Activated CD8-positive, alpha-beta memory T cell treated with anti-CD3 and anti-CD28 coated beads for 36 hours (primary cell): ENCODE measurements at regions not wholly inside any gene's neighbourhood (a gene's known extent, or its start where the extent isn't known, plus 50 kb on each side); places are given as distances from the start of the nearest gene placed in this dataset.
"Not testable (repeated sequence)": the region's sequence is repeated elsewhere in the genome, so short reads cannot be mapped to it uniquely, and the experiment has no call there.

ENCODE experiments used
- CTCF ChIA-PET: fragments of 350-600 bp; sonication (Branson Sonifier 250); formaldehyde crosslinking; loops from one replicate; lab custom pipeline; 2021; ENCODE audit warnings: antibody characterized with exemption; lab: Charles Lee
- POLR2A ChIA-PET: fragments of 350-600 bp; sonication (Branson Sonifier 250); formaldehyde crosslinking; loops from one replicate; lab custom pipeline; 2021; ENCODE audit warnings: antibody characterized with exemption; lab: Charles Lee

DNA sequence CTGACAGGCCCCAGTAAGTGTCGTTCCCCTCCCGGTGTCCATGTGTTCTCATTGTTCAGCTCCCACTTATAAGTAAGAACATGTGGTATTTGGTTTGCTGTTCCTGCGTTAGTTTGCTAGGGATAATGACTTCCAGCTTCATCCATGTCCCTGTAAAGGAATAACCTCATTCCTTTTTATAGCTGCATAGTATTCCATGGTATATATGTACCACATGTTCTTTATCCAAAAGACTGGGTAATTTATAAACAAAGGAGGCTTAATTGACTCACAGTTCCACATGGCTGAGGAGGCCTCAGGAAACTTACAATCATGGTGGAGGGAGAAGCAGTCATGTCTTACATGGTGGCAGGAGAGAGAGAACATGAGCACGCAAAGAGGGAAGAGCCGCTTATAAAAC is 79.6 kb upstream of the CACUL1 start:
- POLR2A ChIA-PET, CTCF ChIA-PET: not testable (repeated sequence)

DNA sequence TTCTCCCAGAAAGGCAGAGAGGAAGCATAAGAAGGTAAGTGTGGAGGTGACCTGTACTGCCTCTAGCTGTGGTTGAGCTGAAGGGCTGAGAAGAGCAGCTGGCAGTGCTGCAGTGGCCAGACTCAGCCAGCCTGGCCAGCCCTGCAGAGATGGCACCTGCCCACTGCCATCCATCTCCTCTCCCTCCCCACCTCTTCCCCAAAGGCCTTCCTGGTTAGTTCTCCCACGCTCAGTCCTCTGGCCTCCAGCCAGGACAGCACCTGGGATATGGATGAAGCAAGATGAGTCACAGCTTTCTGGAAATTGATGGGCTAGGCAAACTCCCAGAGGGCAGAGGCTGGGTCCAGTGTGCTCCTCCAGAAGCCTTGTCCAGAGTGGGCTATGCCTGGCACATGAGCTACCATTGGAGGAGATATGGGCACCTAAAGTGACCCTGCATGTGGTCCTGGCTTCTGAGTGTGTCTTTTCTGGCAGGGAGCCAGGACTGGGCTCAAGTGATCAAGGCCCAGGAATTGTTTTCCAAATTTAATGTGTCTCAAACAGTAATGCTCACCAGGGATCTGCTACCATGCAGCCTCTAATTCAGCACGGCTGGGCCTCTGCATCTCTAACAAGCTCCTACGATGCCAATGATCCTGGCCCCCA is 81.0 kb upstream of the CACUL1 start:
- CTCF ChIA-PET: interaction anchor here (0.6 kb wide), 1 partner anchor 289 kb away, joined by 4 read pairs; no protein-coding TSS in a partner anchor
- POLR2A ChIA-PET: no interaction called here

DNA sequence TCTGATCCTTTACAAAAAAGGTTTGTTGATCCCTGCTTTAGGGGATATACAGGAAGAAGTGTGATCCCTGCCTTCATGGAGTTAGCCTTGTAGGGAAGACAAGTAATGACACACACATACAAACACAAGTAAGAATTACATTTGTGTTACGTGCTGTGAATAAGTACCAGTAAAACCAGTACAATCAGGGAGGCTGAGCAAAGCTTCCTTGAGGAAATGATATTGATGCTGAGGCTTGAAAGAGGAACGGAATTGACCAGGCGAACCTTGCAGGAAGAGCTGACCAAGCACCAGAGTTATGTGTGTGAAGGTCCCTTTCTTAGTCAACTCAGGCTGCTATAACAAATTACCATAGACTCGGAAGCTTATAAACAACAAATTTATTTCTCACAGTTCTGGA is 83.6 kb upstream of the CACUL1 start:
- ChIA-PET POLR2A (no interaction called here), CTCF (no interaction called here)

DNA sequence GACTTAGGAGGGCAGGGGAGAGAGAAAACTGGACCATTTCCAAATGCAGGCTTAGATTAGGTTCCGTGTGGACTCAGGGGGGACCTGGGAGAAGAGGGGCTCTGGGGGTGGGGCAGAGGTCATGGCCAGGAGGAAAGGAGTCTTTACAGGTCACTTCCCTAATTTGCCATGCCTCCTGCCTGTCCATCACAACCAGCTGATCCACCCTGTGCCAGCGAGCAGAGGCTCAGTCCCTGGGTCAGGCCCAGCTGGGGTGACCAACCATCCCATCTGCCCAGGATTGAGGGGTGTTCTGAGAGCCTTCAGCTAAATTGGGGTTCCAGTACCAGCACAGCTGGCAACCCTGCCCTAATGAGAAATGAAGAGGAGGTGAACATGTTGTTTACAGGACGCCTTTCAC is 84.6 kb upstream of the CACUL1 start:
- POLR2A ChIA-PET: no interaction called here
- CTCF ChIA-PET: no interaction called here

DNA sequence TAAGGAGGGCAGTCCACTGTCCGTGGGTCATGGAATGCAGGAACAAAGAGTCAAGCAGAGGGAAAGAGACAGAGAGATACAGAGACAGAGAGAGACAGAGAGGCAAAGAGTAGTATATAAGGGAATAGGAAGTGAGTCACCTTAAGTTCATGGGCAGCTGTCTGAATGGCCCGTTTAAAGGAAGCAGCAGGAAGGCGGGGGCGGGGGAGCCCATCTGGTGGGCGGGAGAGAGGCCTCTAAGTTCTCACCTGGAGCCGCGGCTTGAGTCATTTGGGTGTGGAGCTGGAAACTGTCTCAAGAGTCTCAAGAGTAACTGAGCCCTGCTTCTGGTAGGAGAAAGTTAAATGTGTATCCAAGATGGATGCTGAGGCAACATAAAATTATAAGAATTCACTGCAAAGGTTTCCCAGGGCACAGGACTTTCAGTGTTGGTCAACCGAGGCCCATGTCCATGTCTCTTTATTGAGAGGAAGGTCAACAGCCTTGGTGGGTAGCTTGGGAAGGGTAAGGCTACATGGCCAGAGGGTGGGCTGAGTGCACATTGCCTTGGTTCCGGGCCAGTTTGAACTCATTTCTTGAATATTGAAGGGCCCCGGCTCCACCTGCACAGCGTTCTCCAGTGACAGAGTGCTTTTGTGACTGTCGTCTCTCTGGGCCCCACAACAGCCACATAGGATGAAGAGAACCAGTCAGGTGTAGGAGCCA is 85.5 kb upstream of the CACUL1 start:
- CTCF ChIA-PET: no interaction called here
- POLR2A ChIA-PET: no interaction called here

DNA sequence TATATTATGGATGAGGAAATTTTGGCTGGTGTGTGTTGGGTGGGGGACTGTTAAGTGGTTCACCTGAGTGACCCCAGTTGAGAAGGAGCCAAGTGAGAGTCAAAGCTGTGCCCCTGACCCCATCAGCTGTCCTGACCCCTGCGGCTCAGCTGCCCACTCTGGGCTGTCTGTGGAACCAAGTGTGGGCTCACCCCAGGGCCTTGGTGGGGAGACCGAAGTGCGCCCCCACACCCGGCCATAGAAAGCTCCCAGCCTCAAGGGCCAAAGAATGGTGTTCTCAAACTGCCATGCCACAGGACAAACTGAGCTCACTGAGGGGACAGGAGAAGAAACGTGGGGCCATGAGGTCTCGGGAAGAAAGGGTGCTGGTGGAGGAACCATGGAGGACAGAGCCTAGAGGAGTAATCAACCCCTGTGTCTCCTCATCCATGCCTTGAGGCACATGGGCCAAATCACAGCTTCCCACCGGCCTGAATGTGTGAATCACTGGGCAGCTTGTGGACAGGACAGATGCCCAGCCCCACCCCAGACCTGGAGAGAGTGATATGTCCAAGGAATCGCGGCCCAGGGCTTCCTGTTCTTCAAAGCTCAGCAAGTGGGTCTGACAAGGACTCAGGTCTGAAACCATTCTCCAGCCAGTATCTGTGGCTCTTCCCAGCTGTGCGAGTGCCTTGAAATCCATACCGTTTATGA is 86.2 kb upstream of the CACUL1 start:
- CTCF ChIA-PET: no interaction called here

DNA sequence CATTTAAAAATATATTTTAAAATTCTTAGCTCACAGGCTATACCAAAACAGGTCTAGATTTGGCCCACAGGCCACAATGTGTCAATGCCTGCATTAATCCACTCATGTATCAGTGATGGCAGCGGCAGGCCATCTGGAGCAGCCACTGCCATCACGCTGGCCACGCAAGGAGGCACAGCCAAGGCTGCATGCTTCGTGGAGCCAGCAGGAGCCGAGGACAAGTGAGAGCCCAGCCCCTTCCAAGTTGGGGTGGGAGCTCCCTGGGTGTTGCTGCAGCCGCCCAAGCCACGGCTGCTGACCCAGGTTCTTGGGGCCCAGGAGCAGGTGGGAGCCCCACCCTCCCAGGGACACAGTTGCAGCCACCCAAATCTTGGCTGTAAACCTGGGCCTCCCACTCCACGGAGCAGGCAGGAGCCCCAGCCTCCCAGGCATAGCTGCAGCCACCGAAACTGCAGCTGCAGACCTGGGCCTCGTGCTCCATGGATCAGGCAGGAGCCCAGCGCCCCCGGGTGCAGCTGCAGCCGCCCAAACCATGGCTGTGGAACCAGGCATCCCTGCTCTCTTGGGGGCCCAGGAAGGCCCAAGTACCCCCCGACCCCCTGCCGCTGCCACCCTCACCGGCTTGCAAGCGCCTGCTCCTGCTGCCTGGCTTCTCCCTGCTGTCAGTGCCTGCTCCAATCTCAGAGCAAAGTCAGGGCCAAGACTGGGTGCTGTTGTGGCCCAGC is 87.3 kb upstream of the CACUL1 start:
- POLR2A ChIA-PET: no interaction called here
- CTCF ChIA-PET: no interaction called here

More for the DNA sequence above, 86.2 kb upstream of the CACUL1 start:
- POLR2A ChIA-PET: no interaction called here

DNA sequence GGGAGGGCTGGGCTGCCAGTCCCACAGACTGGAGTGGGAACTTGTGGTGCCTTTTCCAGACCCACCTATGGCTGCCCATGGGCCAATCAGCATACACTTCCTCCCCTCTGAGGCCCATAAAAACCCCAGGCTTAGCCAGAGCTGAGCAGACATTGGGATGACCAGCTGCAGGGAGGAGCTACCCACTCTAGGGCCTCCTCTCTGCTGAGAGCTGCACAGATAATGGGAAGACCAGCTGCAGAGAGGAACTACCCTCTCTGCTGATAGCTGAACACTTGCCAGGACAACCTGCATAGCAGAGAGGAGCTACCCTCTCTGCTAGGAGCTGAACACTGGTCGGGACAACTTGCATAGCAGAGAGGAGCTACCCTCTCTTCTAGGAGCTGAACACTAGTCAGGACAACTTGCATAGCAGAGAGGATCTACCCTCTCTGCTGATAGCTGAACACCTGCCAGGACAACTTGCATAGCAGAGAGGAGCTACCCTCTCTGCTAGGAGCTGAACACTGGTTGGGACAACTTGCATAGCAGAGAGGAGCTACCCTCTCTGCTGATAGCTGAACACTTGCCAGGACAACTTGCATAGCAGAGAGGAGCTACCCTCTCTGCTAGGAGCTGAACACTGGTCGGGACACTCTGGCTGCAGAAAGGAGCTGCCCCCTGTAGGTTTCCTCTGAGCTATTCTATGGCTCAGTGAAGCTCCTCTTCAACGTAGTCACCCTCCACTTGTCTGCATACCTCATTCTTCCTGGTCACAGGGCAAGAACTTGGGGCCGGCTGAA is 88.3 kb upstream of the CACUL1 start:
- ChIA-PET CTCF (interaction anchor here (0.6 kb wide), 1 partner anchor 275 kb away, joined by 5 read pairs; no protein-coding TSS in a partner anchor), POLR2A (no interaction called here)

DNA sequence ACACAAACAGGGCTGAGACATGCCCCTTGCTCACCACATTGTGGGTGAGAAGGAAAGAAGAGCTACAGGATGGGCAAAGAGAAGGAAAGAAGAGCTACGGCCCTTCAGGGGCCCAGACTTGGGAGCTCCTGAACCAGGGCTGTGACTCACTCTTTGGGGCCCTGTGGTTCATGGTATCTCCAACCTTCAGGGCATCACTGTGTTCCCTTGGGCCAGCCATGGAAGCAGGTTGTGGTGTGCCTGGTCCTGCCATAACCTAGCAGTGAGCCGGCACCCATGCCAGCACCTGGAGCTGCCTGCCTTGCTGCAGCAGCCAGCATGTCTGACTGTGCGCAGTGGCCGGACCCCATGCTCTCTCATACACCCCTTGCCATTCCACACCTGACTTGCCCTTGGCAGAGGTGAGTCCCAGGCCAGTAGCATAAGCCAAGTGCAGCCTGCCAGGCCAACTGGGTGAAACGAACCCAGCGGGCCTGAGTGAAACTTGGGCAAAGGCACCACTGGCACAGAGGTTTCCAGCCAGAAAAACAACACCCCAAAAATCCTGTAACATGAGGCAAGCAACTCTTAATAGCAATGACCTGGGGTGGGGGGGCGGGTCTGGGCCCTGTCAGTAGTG is 89.0 kb upstream of the CACUL1 start:
- CTCF ChIA-PET: interaction anchor here (0.6 kb wide), 1 partner anchor 275 kb away, joined by 5 read pairs; no protein-coding TSS in a partner anchor
- POLR2A ChIA-PET: no interaction called here

DNA sequence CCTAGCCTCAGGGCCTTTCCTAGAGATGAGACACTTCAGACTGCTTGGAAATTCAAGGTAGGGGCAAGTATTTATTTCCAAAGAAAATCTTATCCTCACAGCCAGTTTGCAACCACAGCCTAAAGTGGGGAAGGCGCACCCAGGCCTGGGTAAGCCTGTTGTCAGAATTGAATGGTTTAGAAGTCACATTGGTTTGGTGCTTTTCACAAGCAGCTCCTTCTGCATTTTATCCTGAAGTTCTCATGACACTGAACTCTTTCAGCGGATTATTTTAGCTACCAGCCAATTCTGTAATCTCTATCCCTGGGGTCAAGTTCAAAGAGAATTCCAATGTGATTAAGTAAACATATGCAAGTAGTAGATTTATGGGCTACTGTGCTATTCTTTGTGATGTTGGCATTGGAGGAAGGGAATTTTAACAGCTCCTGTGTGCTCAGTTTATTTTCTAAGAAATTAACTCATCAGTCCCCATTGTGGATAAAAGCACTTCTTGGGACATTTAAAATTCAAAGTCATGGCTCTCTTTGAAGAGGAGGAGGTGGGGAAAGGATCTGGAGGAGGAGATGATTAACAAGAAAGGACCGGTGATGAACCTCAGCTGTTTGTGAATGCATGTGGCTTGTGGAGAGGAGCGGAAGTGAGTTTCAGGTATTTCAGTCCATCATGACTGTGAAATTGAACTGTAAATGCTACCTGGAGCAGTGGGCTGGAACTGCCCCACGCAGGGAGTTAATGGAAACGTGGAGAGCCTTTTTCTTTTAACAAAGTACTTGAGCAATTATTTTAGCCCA is 90.2 kb upstream of the CACUL1 start:
- POLR2A ChIA-PET: no interaction called here
- CTCF ChIA-PET: no interaction called here

DNA sequence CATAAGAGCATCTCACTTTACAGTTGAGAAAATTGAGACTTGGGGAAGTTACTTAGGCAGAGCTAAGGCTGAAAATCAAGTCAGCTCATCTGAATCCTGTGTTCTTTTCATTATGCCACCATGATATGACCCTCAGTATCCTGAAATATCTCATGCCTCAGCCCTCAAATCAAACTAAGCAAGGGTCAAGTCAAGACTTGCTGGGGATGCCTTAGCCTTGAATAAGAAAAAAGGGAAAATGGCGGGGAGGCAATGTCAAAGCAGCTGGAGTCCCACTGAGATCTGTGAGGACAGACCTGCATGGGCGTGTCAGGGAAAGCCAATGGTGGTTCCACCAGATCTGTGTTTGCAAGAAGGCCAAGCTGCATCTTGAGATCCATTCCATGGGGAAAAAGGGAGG is 91.0 kb upstream of the CACUL1 start:
- POLR2A ChIA-PET: no interaction called here
- CTCF ChIA-PET: no interaction called here

DNA sequence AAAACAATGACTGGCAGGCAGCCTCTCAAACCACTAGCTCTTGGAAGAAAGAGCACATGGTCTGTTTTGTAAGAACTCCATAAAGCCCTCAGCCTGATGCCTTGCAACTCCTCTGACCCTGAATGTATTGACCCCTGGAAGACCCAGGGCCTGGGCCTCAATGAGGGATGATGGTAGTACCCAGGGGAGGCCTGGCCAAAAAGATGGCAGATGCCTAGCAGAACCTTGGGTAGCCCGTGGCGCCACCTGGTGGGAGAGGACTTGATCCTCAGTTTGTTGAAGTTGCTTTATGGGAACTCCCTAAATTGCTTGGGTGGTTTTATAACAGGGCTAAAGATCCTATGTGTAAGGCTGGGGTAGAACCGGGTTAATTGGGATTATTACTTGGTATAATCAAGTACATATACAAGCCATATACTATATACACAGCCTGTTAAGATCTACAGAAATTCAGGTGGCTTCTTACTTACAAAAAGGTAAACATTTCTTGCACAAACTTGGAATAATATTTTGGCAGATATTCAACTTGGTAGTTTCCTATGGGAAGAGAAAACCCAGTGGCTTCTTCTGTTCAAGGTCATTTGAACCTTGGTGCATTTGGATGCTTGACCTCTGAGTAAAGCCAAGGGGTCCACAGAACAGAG is 95.8 kb upstream of the CACUL1 start:
- CTCF ChIA-PET: interaction anchor here (0.8 kb wide), 1 partner anchor 266 kb away, joined by 3 read pairs; no protein-coding TSS in a partner anchor
- POLR2A ChIA-PET: no interaction called here

DNA sequence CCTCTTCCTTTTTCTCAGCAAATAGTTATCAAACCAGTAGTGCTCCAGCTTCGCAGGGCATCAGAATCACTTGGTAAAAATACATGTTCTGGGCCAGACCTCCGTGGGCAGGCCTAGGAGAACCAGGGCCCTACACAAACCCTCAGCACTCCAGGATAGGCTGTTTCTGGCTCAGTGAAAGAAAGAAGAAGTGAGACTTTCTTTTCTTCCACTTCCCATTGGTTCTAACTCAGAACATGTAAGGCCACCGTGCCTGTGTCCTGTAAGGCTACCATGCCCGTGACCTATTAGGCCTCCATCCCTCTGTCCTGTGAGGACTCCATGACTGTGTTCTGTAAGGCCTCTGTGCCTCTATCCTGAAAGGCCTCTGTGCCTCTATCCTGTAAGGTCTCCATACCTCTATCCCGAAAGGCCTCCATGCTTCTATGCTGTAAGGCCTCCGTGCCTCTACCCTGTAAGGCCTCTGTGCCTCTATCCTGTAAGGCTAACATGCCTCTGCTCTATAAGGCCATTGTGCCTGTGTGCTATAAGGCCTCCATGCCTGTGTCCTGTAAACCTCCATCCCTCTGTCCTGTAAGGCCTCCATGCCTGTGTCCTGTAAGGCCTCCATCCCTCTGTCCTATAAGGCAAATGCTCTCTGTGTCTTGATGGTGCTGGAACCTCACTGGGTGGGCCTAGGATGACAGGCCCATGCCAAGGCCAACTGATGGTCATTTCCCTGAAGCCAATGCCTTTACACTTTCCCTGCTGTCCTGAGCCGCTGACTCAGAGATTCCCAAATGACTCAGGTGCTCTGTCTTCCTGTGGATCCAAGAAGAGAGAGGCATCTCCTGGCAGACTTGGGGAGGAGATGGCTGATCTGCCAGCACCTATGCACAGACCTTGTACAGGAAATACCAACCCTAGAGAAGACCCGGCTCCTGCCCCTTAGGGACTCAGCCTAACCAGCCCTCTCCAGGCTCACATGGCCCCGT is 96.6 kb upstream of the CACUL1 start:
- ChIA-PET CTCF (interaction anchor here (0.7 kb wide), 1 partner anchor 68 kb away, joined by 3 read pairs; no protein-coding TSS in a partner anchor), POLR2A (no interaction called here)

DNA sequence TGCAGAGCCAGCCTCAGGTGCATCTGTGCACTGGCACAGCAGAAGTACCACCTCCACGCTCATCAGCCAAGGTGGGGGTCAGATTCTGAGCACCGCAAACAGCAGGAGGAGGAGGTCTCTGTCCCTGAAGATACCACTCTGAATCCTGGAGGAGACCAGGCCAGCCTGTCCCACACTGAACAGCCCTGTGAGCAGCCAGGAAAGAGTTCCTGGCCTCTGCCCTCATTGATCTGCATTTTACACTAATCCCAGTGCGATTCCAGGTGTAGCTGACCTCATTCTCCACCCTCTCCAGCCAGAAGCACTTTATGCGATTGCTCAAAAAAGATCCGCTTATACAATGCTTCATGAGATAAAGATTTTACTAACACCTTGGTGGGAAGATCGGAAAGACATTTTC is 99.1 kb upstream of the CACUL1 start:
- CTCF ChIA-PET: no interaction called here
- POLR2A ChIA-PET: no interaction called here

DNA sequence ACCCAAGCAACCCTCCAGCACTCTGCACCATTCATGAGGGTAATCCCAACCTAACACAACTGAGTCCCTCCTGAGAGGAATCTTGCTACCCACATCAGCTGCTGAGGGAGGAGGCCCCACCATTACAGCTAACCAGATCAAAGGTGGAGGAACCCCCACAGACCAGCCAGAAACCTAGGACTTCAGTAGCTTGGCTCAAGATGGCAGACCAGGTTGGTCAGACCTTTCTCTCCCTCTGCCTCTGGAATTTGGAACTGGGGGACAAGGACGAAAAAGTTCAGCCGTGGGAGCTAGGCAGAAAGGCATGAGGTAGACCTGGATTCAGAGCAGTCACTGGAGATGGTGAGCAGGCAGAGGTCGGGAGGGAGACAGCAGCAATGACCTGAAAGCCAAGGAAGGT is 101.3 kb upstream of the CACUL1 start:
- CTCF ChIA-PET: no interaction called here
- POLR2A ChIA-PET: no interaction called here

DNA sequence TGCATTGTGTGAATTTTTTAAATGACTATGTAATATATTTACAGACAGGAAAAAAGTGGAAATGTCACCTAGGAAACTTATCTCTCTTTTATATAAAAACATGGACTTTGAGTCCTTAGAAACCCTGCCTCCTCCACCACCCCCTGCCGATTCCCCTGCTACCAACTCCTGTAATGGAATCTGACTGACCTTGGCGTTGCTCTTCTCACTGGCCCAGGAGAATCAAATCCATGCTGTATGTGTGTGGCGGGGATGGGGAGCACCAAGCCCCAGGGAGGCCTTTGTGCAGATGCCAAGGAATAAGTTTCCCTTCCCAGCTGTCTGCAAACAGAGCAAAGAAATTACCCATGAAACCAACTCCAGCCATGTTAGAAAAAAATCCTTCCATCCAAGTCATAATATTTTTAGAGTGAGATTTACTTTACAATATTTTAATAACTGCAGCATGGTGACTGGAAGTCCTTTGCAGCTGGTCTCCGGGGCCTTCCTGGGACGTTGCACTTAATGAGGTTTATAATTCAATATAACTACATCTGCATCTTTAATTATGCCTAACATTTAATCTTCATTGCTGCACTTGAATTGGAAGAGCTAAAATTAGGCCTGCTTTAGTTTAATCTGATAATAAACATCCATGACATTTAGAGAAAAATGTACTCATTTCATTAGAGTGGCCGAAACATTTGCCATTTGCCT is 111.4 kb upstream of the CACUL1 start:
- CTCF ChIA-PET: no interaction called here

More for the DNA sequence above, 111.4 kb upstream of the CACUL1 start:
- POLR2A ChIA-PET: no interaction called here
